OCI-LY3 (cell line): ENCODE measurements at regions not wholly inside any gene's neighbourhood (a gene's known extent, or its start where the extent isn't known, plus 50 kb on each side); places are given as distances from the start of the nearest gene placed in this dataset.

Experiments used
- CTCF ChIP-seq: fragments of 200-600, 300-600 bp; sonication (generic); IDR thresholded peaks from 2 replicates; pipeline ENCODE4 v1.5.1; 2014; ENCODE audit warnings: antibody characterized with exemption, low read length, low read depth
- EZH2phosphoT487 ChIP-seq: fragments of 200-600 bp; shearing (Covaris generic); IDR thresholded peaks from 2 replicates; pipeline ENCODE4 v1.6.1; 2018; ENCODE audit warnings: antibody characterized with exemption, mixed run types, low read depth

DNA sequence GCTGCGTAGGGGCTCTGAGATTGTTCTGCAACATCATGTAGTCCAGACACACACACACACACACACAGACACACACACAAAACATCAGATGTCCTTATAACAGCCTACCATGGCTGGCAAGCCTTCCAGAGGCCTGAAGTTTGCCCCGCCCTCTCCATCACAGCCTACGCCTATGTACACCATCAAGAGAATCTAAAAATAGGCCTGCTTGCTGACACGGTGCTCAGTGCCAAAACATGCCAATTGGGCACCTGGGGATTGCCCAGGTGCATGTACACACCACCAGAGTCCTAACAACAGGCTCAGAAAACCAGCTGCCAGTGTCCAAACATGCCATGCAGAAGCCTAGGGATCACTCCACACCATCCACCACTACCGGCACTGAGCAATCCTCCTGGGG, 391.7 kb upstream of the SPTLC3 start:
- TF ChIP-seq CTCF (no peak), EZH2phosphoT487 (no peak)
